GM18861 (cell line): ENCODE measurements at regions not wholly inside any gene's neighbourhood (a gene's known extent, or its start where the extent isn't known, plus 50 kb on each side); places are given as distances from the start of the nearest gene placed in this dataset.
"Not testable (repeated sequence)": the region's sequence is repeated elsewhere in the genome, so short reads cannot be mapped to it uniquely, and the experiment has no call there.

Experiments used
- ATAC-seq: cut with Tn5 transposase; IDR thresholded peaks from one replicate; pipeline ENCODE4 v1.9.1; 2021; ENCODE audit not compliant: unreplicated experiment

- ATAC-seq, result no peak
These were observed 395.1 kb downstream of the TFAP2B start for GRCh38 chr6:51213811-51214210.

- no peak for ATAC-seq
These were observed 395.8 kb downstream of the TFAP2B start for GRCh38 chr6:51214442-51214841.

DNA sequence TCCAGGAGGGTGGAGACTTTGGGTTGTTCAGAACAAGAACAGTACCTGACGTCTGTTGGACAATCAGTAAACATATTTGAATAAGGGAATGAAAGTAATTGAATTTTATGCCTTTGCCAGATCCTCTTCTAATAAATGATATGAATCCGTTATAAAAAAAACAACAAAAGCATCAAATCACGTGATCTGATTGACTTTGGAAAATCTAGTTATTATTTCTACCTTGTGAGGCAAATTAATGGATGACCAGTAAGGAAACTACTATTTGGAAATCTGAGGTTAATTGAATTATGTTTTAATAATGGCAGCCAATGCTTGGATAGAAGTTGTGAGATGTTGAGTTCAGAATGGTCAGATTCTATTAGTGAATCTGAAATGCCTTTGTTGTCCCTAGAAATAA lies 399.5 kb downstream of the TFAP2B start:
- no peak for ATAC-seq

- ATAC-seq, result not testable (repeated sequence)
These were observed 406.0 kb downstream of the TFAP2B start for GRCh38 chr6:51224580-51225240.

DNA sequence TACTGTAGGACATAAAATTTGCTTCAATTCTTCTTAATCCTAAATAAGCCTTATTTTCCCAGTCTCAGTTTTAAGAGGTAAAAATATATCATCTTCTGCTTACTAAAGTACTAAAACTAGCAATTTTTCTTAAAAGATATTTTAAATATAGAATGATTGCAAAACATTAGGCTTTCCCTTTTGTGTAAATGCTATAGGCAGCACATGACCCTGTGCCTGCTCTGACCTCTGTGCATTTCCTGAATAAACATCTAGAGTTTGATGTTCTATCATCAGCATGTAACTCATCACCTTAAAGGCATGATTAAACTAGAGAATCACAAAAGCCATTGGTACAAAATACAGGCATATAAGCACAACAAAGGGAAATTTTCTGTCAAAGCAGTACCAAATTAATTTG lies 422.7 kb downstream of the TFAP2B start:
- ATAC-seq, result no peak

DNA sequence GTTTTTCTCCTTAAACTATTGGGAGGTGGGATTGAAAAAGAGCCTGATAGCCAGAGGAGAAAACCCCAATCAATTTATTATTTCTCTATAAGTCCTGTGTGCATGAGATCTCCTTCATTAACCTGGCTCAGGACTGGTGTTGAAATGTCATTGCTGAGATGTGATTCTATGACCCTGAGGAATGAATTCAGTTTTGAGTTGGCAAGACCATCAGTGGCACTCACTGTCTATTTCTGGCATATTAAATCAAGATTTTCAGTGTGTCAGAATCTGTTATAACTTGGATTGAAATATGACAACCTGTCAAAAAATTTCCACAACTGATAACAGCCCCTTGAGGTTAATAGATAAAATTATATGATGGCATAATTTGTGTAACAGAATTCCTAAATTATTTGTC lies 431.1 kb downstream of the TFAP2B start:
- no peak for ATAC-seq

DNA sequence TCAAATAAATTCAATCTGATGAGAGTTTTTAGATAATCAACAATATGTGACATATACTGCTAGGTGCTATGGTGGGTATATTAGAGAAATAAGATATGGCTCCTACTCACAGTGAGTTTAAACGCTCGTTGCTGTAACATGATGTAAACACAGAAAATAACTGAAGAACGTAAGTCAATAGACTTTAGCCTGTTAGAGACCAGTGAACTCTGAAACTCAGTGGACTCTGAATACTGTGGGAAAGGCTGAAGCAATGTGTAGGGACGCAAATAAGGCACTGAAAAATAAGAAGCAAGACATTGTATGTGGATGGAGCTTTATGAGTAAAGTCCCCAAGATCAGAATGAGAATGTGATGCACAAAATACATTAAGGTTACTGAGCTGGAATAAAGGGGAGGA lies 431.6 kb downstream of the TFAP2B start:
- ATAC-seq, result no peak

- ATAC-seq, result no peak
These were observed 439.3 kb downstream of the TFAP2B start for GRCh38 chr6:51257938-51258337.

DNA sequence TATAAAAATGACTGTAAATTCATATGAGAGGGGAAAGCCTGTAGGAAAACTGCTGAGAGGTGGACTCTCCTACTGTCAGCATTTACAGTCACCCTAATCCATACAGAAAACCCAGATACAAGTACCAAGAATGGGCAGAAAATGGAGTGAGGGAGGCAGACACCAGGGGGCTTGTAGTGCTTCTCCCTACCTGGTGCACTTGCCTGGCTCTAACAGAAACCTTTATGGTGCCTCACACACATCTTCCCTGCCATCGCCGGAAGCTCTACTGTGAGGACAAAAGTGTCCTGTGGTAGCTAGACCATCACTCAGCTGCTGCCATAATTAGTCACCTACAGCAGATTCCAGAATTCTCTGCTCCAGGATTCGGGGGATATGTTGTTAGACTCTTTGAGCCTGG lies 441.3 kb downstream of the TFAP2B start:
- ATAC-seq, result no peak

GRCh38 chr6:51261691-51262090 lies 443.0 kb downstream of the TFAP2B start:
- ATAC-seq, result no peak

DNA sequence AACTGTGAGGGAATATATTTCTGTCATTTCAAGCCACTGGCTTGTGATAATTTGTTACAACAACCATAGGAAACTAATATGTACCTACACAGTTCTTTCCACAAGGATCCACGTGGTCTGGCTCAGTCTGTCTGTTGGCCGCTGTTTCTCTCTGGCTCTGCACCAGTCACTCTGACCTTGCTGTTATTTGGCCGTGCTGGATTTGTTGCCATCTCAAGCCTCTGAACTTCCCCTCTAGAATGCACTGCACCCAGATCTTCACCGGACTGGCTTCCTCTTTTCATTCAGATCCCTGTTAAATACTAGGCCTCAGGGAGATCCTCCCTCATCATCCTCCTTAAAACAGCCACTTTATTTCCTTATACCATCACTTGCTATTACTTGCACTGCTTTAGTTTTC lies 446.8 kb downstream of the TFAP2B start:
- no peak for ATAC-seq

DNA sequence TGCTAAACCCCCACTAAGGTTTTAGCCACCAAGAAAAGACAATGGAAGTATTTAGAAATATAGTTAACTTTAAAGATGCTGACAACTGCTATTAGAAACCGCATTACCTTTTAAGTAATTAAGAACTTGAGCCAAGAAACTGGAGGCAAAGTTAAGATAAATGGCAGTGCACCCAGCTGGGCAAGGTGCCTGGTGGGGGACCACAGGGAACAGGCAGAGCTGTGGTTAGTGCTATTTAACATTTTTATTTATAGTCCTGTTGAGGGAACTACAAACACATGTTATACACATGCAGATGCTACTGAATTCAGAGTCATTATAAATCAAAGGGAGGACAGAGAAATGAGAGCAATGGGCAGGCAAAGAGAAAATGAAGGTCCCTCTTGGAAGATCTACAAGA lies 447.9 kb downstream of the TFAP2B start:
- no peak for ATAC-seq

DNA sequence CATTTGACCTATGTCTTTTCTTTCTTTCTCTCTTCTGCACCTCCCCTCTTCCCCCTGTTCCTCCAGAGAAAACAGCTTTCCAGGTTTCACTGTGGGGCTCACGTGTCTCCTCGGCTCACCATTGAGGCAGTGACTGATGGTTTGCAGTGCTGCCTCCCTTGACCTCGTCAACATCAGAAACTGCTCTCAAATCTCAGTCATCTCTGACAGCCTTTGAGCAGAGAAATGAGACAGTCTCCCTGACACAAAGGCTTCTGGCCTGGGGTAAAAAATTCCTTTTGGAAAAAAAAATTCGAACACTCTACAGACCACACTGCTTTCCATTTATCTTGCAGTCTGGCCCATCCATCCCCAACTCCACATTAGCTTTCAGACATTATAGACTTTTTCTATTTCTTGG lies 450.0 kb downstream of the TFAP2B start:
- ATAC-seq, result no peak

- ATAC-seq, result no peak
These were observed 451.2 kb downstream of the TFAP2B start for GRCh38 chr6:51269876-51270275.

GRCh38 chr6:51271615-51272014 lies 452.9 kb downstream of the TFAP2B start:
- ATAC-seq, result no peak

GRCh38 chr6:51273228-51273961 lies 454.7 kb downstream of the TFAP2B start:
- no peak for ATAC-seq

- ATAC-seq, result no peak
These were observed 458.8 kb downstream of the TFAP2B start for GRCh38 chr6:51277474-51277873.

- ATAC-seq, result no peak
These were observed 463.4 kb downstream of the TFAP2B start for GRCh38 chr6:51282026-51282425.

GRCh38 chr6:51283723-51284355 lies 465.2 kb downstream of the TFAP2B start:
- no peak for ATAC-seq

DNA sequence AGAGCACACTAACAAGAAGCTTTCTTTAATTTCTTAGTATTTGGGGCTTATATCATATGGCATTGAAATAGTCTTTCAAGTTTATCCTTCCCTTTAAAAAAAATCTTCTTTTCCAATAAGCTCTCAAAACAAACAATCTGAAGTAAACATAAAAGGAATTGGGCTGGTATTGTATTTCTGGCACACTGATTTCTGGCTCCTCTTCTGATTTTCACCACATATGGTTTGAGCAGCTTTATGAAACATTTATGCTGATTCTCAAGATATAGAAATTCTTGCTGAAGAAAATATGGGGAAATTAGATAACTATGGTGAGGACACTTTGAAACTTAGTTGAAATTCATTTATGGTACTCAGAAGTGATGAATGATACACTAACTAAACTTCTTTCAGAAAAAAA lies 467.2 kb downstream of the TFAP2B start:
- ATAC-seq, result no peak

DNA sequence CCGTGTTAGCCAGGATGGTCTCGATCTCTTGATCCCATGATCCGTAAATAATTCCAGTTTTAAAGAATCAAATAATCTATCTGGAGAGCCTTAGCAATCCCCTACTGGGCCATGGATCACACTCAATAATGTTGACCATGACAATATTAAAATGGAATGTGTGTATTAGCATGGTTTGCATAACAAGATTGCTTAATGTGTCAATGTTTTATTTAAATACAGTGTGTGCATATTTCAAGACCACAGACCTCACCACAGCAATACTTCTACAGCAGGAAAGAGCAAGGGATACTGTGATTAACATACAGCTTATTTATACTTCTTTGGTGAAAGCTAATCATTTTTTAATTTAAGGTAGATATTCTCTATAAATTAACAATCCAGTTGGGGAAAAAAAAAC lies 470.4 kb downstream of the TFAP2B start:
- no peak for ATAC-seq

GRCh38 chr6:51292659-51293058 lies 474.0 kb downstream of the TFAP2B start:
- ATAC-seq, result no peak
